H4 (cell line): ENCODE measurements at regions not wholly inside any gene's neighbourhood (a gene's known extent, or its start where the extent isn't known, plus 50 kb on each side); places are given as distances from the start of the nearest gene placed in this dataset.

Experiments used
- DNase-seq: peaks from one replicate; pipeline ENCODE4 v3.0.0-alpha.2; 2015; ENCODE audit warnings: low spot score

- DNase-seq: no peak
Measured at GRCh38 chr3:86175593-86176444, 815.1 kb downstream of the VGLL3 start.

- DNase-seq: no peak
Measured at GRCh38 chr3:86175051-86175536, 815.9 kb downstream of the VGLL3 start.

- DNase-seq: no peak
Measured at GRCh38 chr3:86173401-86173800, 817.5 kb downstream of the VGLL3 start.

- DNase-seq: no peak
Measured at GRCh38 chr3:86168512-86168911, 822.4 kb downstream of the VGLL3 start.

- DNase-seq: no peak
Measured at GRCh38 chr3:86162521-86162920, 828.4 kb downstream of the VGLL3 start.

- DNase-seq: no peak
Measured at GRCh38 chr3:86161493-86161892, 829.5 kb downstream of the VGLL3 start.

GRCh38 chr3:86152620-86153019, 838.3 kb downstream of the VGLL3 start:
- no peak for DNase-seq

GRCh38 chr3:86149054-86149453, 841.9 kb downstream of the VGLL3 start:
- no peak for DNase-seq

GRCh38 chr3:86147119-86147518, 843.8 kb downstream of the VGLL3 start:
- no peak for DNase-seq

- no peak for DNase-seq
Measured at GRCh38 chr3:86126552-86126951, 864.4 kb downstream of the VGLL3 start.
